ENCODE measurements at regions not wholly inside any gene's neighbourhood (a gene's known extent, or its start where the extent isn't known, plus 50 kb on each side); places are given as distances from the start of the nearest gene placed in this dataset.

DNA sequence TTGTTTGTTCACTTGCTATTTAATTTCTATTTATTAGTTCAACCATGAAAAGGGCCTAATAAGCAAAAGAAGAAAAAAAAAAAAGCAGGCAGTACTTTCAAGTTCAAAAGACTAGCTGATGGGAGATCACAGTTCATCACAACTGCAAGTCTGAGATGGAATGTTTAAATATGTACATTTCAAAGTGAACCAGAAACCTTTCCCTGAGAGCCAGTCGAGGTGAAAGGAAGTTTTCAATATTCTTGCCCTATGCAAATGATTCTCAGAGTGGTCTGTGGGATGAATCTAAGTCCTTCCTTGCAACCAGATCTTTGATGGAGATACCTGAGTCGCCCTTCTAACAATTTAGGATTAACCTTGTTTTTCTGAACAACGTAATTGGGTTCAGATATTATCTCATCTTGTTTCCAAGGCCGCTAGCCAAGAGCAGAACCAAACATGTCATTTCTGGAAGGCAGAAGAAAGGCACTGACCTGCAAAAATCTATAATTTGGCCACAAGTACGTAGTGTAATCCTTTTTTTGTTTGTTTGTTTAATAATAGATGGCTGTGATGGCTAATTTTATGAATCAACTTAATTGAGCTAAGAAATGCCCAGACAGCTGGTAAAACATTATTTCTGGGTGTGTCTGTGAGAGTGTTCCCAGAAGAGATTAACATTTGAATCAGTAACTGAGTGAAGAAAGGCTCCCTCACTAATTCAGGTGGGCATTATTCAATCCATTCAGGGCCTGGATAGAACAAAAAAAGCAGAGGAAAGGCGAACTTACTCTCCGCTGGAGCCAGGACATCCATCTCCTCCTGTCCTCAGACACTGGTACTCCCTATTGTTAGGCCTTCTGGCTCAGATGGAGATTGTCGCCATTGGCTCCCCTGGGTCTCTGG lies 171.1 kb upstream of the TMPO start:
- Histone ChIP-seq H3K4me3 (no peak overlapping the region), H3K27me3 (no peaks in the 10 kb centered on the region), H3K4me1 (no peaks in the 10 kb centered on the region), H3K9me3 (no peaks in the 10 kb centered on the region), H3K27ac (no peak overlapping the region), H3K36me3 (no peaks in the 10 kb centered on the region)
- intact Hi-C loops (cut with DNase I), result no loop called here
- DNase-seq (ENCODE audit: low spot score in 2 of 2), result no peak
- TF ChIP-seq, protein P1, sequence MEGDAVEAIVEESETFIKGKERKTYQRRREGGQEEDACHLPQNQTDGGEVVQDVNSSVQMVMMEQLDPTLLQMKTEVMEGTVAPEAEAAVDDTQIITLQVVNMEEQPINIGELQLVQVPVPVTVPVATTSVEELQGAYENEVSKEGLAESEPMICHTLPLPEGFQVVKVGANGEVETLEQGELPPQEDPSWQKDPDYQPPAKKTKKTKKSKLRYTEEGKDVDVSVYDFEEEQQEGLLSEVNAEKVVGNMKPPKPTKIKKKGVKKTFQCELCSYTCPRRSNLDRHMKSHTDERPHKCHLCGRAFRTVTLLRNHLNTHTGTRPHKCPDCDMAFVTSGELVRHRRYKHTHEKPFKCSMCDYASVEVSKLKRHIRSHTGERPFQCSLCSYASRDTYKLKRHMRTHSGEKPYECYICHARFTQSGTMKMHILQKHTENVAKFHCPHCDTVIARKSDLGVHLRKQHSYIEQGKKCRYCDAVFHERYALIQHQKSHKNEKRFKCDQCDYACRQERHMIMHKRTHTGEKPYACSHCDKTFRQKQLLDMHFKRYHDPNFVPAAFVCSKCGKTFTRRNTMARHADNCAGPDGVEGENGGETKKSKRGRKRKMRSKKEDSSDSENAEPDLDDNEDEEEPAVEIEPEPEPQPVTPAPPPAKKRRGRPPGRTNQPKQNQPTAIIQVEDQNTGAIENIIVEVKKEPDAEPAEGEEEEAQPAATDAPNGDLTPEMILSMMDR (IDR thresholded peaks at IDR 0.05), result no peak

DNA sequence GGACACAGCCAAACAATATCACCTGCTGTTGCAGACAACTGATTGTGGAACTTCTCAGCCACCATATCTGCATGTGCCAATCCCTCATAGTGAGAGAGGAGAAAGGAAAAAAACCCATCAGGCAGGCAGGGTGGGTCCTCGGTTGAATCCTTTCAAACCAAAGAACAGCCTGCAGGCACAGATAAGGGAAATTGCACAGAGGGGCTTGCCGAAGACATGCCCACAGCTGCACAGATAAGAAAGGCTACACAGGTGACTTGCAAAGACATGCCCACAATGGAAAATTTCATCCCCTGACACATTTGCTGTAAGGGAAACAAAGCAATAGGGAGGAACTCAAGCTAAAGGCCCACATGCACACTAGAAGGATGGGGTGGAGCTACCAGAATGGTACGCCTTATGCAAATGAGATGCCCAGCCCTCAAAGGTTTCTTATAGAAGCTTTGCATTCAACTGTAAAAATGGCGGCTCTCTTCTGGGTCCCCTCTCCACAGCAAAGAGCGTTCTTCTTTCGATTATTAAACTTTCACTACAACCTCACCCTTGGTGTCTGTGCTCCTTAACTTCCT lies 170.0 kb upstream of the TMPO start:
- Histone ChIP-seq H3K4me3 (no peak overlapping the region), H3K4me1 (no peaks in the 10 kb centered on the region), H3K9me3 (no peaks in the 10 kb centered on the region), H3K27me3 (no peaks in the 10 kb centered on the region), H3K27ac (no peak overlapping the region), H3K36me3 (no peaks in the 10 kb centered on the region)
- intact Hi-C loops (cut with DNase I), result no loop called here
- TF ChIP-seq, protein P1 (IDR thresholded peaks at IDR 0.05), result no peak
- DNase-seq (ENCODE audit: low spot score in 2 of 2), result no peak

DNA sequence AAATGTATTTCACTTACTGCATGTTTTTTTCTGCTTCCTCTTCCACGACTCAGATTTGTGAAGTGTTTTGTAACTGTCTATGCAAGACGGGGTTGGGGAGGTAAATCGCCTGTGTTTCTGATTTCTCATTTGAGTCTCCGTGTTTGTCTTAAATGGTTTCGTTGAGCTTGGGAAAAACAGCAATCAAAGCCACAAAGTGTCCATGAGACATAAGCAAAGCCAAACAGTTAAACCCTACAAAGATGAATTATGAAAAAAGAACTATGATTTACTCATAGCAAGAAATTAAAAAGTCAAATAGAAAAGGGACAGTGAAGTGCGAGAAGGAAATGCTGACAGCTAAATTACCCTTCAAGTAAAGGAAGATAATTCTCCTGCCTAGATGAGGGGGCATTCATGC lies 164.3 kb upstream of the TMPO start:
- intact Hi-C loops (cut with DNase I), result no loop called here
- TF ChIP-seq, protein P1 (IDR thresholded peaks at IDR 0.05), result no peak
- Histone ChIP-seq H3K4me3 (no peak overlapping the region), H3K36me3 (no peaks in the 10 kb centered on the region), H3K27me3 (no peaks in the 10 kb centered on the region), H3K4me1 (no peaks in the 10 kb centered on the region), H3K27ac (no peak overlapping the region), H3K9me3 (no peaks in the 10 kb centered on the region)
- DNase-seq (ENCODE audit: low spot score in 2 of 2), result no peak

- intact Hi-C loops (cut with DNase I), result no loop called here
- Histone ChIP-seq H3K4me1 (no peaks in the 10 kb centered on the region), H3K9me3 (no peaks in the 10 kb centered on the region), H3K27ac (no peak overlapping the region), H3K27me3 (no peaks in the 10 kb centered on the region), H3K36me3 (no peaks in the 10 kb centered on the region), H3K4me3 (no peak overlapping the region)
- DNase-seq (ENCODE audit: low spot score in 2 of 2), result no peak
- TF ChIP-seq, protein P1 (IDR thresholded peaks at IDR 0.05), result no peak
Measured at GRCh38 chr12:98351784-98352183, 163.6 kb upstream of the TMPO start.

DNA sequence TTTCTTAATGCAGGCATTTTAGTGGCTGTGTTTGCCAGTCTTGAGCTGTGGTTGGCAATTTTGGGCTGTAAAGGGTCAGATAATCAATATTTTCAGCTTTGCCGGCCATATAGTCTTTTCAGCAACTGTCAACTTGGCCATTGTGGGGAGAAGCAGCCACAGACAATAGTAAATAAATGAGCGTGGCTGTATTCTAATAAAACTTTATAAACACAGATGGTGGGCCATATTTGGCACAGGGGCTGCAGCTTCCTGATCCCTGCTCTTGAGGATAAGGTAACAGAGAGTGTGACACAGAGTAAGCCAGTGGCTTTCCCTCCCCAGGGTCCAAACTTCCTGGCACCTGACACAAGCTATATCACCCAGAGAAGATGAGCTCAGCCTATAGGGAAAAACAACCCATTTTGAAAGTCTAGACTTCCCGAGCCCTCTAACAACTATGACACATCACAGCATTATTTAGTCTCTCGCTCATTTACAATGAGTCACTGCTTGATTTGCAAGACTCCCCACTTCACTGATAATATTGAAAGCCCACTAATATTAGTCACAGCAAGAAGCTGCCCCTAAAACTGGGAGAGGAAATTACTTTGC lies 163.1 kb upstream of the TMPO start:
- Histone ChIP-seq H3K27ac (no peak overlapping the region), H3K9me3 (no peaks in the 10 kb centered on the region), H3K4me3 (no peak overlapping the region), H3K4me1 (no peaks in the 10 kb centered on the region), H3K27me3 (no peaks in the 10 kb centered on the region), H3K36me3 (no peaks in the 10 kb centered on the region)
- no peak for DNase-seq (ENCODE audit: low spot score in 2 of 2)
- intact Hi-C loops (cut with DNase I), result no loop called here
- TF ChIP-seq, protein P1 (IDR thresholded peaks at IDR 0.05), result no peak
